MCF 10A (cell line): ENCODE measurements at regions not wholly inside any gene's neighbourhood (a gene's known extent, or its start where the extent isn't known, plus 50 kb on each side); places are given as distances from the start of the nearest gene placed in this dataset.

Source experiments
- BruUV-seq: library from RNA; stranded (reverse); fragments of 400-500 nt; replicated peaks from 2 replicates; lab custom pipeline; 2021; lab: Mats Ljungman, UMichigan
- CTCF ChIA-PET: fragments of 300-600 bp; sonication (Branson Sonifier 250); formaldehyde crosslinking; extraction: SDS; loops from one replicate; lab custom pipeline; 2021; ENCODE audit warnings: antibody characterized with exemption, inconsistent platforms; lab: Yijun Ruan, JAX
- POLR2A ChIA-PET: fragments of 300-600, 350-650 bp; sonication (Branson Sonifier 250); formaldehyde crosslinking; extraction: SDS; loops from one replicate; lab custom pipeline; 2020; ENCODE audit warnings: antibody characterized with exemption, inconsistent platforms; lab: Yijun Ruan, JAX
- DNase-seq: peaks from one replicate; pipeline ENCODE4 v3.0.0-alpha.2; 2018; ENCODE audit not compliant: unreplicated experiment
- H3K27ac Mint-ChIP-seq: one replicate; pipeline ENCODE4 v1.8.0; 2022; ENCODE audit warnings: mild to moderate bottlenecking, low read depth, mixed read lengths; ENCODE audit not compliant: unreplicated experiment
- H3K27me3 Mint-ChIP-seq: one replicate; pipeline ENCODE4 v1.8.0; 2022; ENCODE audit warnings: mixed read lengths; ENCODE audit not compliant: insufficient read depth, unreplicated experiment
- H3K36me3 Mint-ChIP-seq: one replicate; pipeline ENCODE4 v1.8.0; 2022; ENCODE audit warnings: mild to moderate bottlenecking, moderate library complexity, mixed read lengths; ENCODE audit not compliant: insufficient read depth, unreplicated experiment
- H3K4me1 Mint-ChIP-seq: one replicate; pipeline ENCODE4 v1.8.0; 2022; ENCODE audit warnings: mixed read lengths; ENCODE audit not compliant: insufficient read depth, unreplicated experiment
- H3K4me3 Mint-ChIP-seq: one replicate; pipeline ENCODE4 v1.8.0; 2022; ENCODE audit warnings: mild to moderate bottlenecking, moderate library complexity, mixed read lengths; ENCODE audit not compliant: unreplicated experiment
- H3K9me3 Mint-ChIP-seq: one replicate; pipeline ENCODE4 v1.8.0; 2022; ENCODE audit warnings: mixed read lengths; ENCODE audit not compliant: unreplicated experiment
- intact Hi-C: fragments of 100-400 bp; cut with micrococcal nuclease; formaldehyde crosslinking; loops from 2 replicates; pipeline ENCODE4 v1.14.1; 2022
- TF ChIP-seq, protein P1 (sequence below): fragments of 200-600 bp; IDR thresholded peaks from one replicate; pipeline ENCODE4 v1.8.0; 2022; ENCODE audit warnings: antibody characterized with exemption, mild to moderate bottlenecking; ENCODE audit not compliant: unreplicated experiment

DNA sequence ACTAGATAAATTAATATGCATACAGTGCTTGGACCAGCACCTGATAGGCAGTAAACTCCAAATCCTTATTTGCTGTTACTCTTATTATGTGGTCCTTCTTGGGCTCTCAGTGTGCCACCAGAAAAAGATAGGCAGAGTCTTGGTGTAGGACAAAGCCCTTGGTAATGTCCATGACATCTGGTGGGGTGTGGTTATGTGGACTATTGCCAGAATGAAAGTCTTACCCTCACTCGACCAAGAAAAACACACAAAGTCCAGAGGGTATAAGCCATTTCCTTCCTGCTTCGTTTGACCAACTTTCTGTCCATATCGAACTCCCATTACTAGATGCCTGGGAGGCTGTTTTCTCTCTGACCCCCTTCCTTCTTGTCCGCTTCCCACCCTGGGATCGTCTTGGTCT is 140.9 kb downstream of the UTP18 start:
- ChIA-PET POLR2A (no interaction called here), CTCF (interaction anchor here (1.1 kb wide), 1 partner anchor 706 kb away, joined by 3 read pairs; no protein-coding TSS in a partner anchor)
- intact Hi-C loops, result no loop called here
- Mint-ChIP-seq H3K4me3 (no peak overlapping the region), H3K4me1 (peaks cover 5% of the 10 kb centered on the region), H3K36me3 (no peaks in the 10 kb centered on the region), H3K27me3 (peaks cover 16% of the 10 kb centered on the region), H3K9me3 (no peaks in the 10 kb centered on the region), H3K27ac (no peak overlapping the region)
- no TSS peak for BruUV-seq
- no peak for DNase-seq
- TF ChIP-seq, protein P1, sequence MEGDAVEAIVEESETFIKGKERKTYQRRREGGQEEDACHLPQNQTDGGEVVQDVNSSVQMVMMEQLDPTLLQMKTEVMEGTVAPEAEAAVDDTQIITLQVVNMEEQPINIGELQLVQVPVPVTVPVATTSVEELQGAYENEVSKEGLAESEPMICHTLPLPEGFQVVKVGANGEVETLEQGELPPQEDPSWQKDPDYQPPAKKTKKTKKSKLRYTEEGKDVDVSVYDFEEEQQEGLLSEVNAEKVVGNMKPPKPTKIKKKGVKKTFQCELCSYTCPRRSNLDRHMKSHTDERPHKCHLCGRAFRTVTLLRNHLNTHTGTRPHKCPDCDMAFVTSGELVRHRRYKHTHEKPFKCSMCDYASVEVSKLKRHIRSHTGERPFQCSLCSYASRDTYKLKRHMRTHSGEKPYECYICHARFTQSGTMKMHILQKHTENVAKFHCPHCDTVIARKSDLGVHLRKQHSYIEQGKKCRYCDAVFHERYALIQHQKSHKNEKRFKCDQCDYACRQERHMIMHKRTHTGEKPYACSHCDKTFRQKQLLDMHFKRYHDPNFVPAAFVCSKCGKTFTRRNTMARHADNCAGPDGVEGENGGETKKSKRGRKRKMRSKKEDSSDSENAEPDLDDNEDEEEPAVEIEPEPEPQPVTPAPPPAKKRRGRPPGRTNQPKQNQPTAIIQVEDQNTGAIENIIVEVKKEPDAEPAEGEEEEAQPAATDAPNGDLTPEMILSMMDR, result no peak

DNA sequence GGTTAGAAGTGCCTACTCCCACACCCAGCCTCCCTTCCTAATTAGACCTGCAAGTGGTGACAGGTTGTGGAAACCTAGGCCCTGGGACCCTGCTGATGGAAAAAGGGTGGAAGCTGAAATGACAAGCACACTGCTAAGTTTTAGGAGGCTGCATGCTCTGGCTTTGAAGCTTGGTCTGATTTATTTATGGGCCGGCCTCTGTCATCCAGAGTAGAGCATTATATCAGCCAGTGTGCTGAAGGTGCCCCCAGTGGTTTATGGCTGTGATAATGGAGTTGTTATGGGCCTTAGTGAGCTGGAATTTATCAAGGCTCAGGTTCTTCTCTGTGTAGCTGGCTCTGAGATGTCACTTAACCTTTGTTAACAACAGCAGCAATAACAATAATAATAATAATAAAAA is 142.6 kb downstream of the UTP18 start:
- BruUV-seq, result no TSS peak

DNA sequence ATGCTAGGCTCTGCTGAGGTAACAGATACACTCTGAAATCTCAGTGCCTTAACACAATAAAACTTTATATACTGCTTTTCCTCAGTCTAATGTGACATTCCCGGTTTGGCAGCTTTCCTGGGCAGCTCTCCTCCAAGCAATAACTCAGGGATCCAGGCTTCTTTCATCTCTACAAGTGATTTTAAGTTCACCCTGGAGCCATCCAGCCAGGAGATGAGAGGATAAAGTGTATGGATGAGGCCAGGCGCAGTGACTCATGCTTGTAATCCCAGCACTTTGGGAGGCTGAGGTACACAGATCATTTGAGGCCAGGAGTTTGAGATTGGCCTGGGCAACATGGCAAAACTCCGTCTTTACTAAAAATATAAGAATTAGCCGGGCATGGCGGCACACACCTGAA is 147.2 kb downstream of the UTP18 start:
- POLR2A ChIA-PET, result no interaction called here
- no peaks in the 10 kb centered on the region for H3K36me3 Mint-ChIP-seq
- no peak for DNase-seq
- H3K4me3 Mint-ChIP-seq, result no peak overlapping the region
- H3K4me1 Mint-ChIP-seq, result no peaks in the 10 kb centered on the region
- CTCF ChIA-PET, result interaction anchor here (0.5 kb wide), 1 partner anchor 348 kb away, joined by 6 read pairs; no protein-coding TSS in a partner anchor
- no TSS peak for BruUV-seq
- peaks cover 55% of the 10 kb centered on the region for H3K27me3 Mint-ChIP-seq
- intact Hi-C loops, result no loop called here
- no peaks in the 10 kb centered on the region for H3K9me3 Mint-ChIP-seq
- H3K27ac Mint-ChIP-seq, result no peak overlapping the region
- TF ChIP-seq, protein P1, result no peak

More for the DNA sequence above, 142.6 kb downstream of the UTP18 start:
- ChIA-PET CTCF (no interaction called here), POLR2A (no interaction called here)
- H3K27me3 Mint-ChIP-seq, result peaks cover 30% of the 10 kb centered on the region
- H3K36me3 Mint-ChIP-seq, result no peaks in the 10 kb centered on the region
- no peak for DNase-seq
- peaks cover 5% of the 10 kb centered on the region for H3K4me1 Mint-ChIP-seq
- no peak overlapping the region for H3K27ac Mint-ChIP-seq
- H3K4me3 Mint-ChIP-seq, result no peak overlapping the region
- no peaks in the 10 kb centered on the region for H3K9me3 Mint-ChIP-seq
- intact Hi-C loops, result no loop called here
- TF ChIP-seq, protein P1, result no peak

DNA sequence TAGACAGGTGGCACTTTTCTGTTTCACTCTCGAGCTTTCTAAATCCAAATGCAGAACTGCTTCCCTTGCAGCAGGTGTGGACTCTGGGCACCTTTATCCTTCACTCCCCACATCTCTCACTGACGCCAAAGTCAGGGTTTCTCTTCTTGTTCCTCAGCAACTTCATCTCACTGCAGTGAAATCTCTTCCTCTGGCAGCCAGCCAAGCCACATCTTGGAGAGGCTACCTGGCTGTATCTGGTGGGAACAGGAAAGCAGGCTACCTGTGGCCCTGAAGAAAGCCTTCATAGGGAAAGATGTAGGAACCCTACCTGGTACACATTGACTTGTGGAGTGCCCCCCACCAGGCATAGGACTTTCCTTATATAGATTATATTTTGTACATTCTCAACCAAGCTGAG is 159.1 kb downstream of the UTP18 start:
- DNase-seq, result peak; percentile 23
- ChIA-PET POLR2A (no interaction called here), CTCF (interaction anchor here (0.6 kb wide), 1 partner anchor 61 kb away, joined by 4 read pairs; no protein-coding TSS in a partner anchor)
- Mint-ChIP-seq H3K9me3 (no peaks in the 10 kb centered on the region), H3K27ac (no peak overlapping the region), H3K4me3 (no peak overlapping the region), H3K36me3 (no peaks in the 10 kb centered on the region), H3K27me3 (peaks cover 62% of the 10 kb centered on the region), H3K4me1 (no peaks in the 10 kb centered on the region)
- BruUV-seq, result no TSS peak
- TF ChIP-seq, protein P1, result no peak
- intact Hi-C loops, result no loop called here
